ENCODE measurements at regions not wholly inside any gene's neighbourhood (a gene's known extent, or its start where the extent isn't known, plus 50 kb on each side); places are given as distances from the start of the nearest gene placed in this dataset.
"Not testable (repeated sequence)": the region's sequence is repeated elsewhere in the genome, so short reads cannot be mapped to it uniquely, and the experiment has no call there.

DNA sequence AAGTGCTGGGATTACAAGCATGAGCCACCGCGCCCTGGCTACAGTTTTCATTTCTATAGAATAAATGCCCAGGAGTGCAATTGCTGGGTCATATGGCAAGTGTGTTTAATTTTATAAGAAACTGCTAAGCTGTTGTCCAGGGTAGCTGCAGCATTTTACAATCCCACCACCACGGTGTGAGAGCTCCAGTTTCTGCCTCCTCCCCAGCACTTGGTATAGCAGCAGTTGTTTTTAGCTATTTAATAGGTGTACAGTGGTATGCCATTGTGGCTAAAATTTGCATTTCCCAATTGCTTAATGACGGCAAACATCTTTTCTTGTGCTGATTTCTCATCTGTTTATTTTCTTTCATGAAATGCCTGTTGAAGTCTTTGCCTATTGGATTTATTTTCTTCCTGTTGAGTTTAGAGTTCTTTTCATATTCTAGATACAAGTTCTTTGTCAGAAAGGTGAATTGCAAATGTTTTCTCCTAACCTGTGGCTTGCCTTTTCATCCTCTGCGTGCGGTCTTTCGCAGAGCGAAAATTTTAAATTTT is 100.3 kb downstream of the NDFIP1 start:
- H3K27me3 ChIP-seq (ENCODE audit: insufficient read depth): no peaks in the 10 kb centered on the region
- no peaks in the 10 kb centered on the region for H3K9me3 ChIP-seq
- no peak for DNase-seq
- H3K36me3 ChIP-seq (replicated peaks in 1 of 2; ENCODE audit: control insufficient read depth in 1 of 2, insufficient read depth in 2 of 2, low read length in 1 of 2): no peaks in the 10 kb centered on the region
- H2AFZ ChIP-seq (ENCODE audit: low read depth): no peak overlapping the region
- H4K20me1 ChIP-seq (ENCODE audit: insufficient read depth): no peaks in the 10 kb centered on the region
- H3K9me2 ChIP-seq: no peaks in the 10 kb centered on the region
- no peaks in the 10 kb centered on the region for H3K4me1 ChIP-seq (ENCODE audit: control insufficient read depth in 1 of 2, insufficient read depth in 2 of 2, low read depth in 1 of 2, low read length in 1 of 2)
- no peak overlapping the region for H3K4me3 ChIP-seq (ENCODE audit: low read depth in 2 of 2, low read length in 1 of 2)
- H3K27ac ChIP-seq (ENCODE audit: low read depth in 2 of 2, low read length in 1 of 2): no peak overlapping the region
- POLR2A ChIA-PET: no interaction called here
- no peaks in the 10 kb centered on the region for H3K79me2 ChIP-seq (ENCODE audit: insufficient read depth)
- H3K4me2 ChIP-seq: no peak overlapping the region
- H3F3A ChIP-seq (replicated peaks; ENCODE audit: insufficient read depth): peaks cover 3% of the 10 kb centered on the region
- TF ChIP-seq GABPA (IDR thresholded peaks at IDR 0.05; ENCODE audit: low read depth) (no peak), ELF1 (IDR thresholded peaks at IDR 0.05) (no peak), YY1 (IDR thresholded peaks at IDR 0.05; ENCODE audit: low read depth) (no peak), TEAD4 (IDR thresholded peaks at IDR 0.05; ENCODE audit: borderline replicate concordance, insufficient read depth) (no peak), FOXJ3 (CRISPR knock-in tag; IDR thresholded peaks at IDR 0.05) (no peak)
- WGBS (ENCODE audit: low lambda C conversion rate): 94% methylated on average over 8 of the region's 8 CpGs
- CTCF ChIA-PET: interaction anchor here (1.9 kb wide), 1 partner anchor 195 kb away, joined by 4 read pairs; no protein-coding TSS in a partner anchor
- H3K9ac ChIP-seq: no peak overlapping the region

DNA sequence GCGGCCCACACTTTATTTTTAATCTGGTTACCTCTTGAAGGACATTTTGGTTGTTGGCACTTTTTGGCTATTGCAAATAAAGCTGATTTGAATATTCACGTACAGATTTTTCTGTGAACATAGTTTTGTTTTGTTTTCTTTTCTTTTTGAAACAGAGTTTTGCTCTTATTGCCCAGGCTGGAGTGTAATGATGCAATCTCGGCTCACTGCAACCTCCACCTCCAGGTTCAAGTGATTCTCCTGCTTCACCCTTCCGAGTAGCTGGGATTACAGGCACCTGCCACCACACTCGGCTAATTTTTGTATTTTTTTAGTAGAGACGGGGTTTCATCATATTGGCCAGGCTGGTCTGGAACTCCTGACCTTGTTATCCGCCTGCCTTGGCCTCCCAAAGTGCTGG is 99.7 kb downstream of the NDFIP1 start:
- H3K79me2 ChIP-seq (ENCODE audit: insufficient read depth); H4K20me1 ChIP-seq (ENCODE audit: insufficient read depth); H3F3A ChIP-seq (replicated peaks; ENCODE audit: insufficient read depth); H3K27ac ChIP-seq (ENCODE audit: low read depth in 2 of 2, low read length in 1 of 2); H3K4me3 ChIP-seq (ENCODE audit: low read depth in 2 of 2, low read length in 1 of 2); H3K36me3 ChIP-seq (replicated peaks in 1 of 2; ENCODE audit: control insufficient read depth in 1 of 2, insufficient read depth in 2 of 2, low read length in 1 of 2); H3K4me1 ChIP-seq (ENCODE audit: control insufficient read depth in 1 of 2, insufficient read depth in 2 of 2, low read depth in 1 of 2, low read length in 1 of 2); H3K4me2 ChIP-seq; POLR2A ChIA-PET; DNase-seq; H3K9me3 ChIP-seq; H3K9ac ChIP-seq; H3K9me2 ChIP-seq; H3K27me3 ChIP-seq (ENCODE audit: insufficient read depth); H2AFZ ChIP-seq (ENCODE audit: low read depth): not testable (repeated sequence)
- CTCF ChIA-PET: interaction anchor here (1.9 kb wide), 1 partner anchor 194 kb away, joined by 4 read pairs; no protein-coding TSS in a partner anchor
- 83% methylated on average over 7 of the region's 7 CpGs for WGBS (ENCODE audit: low lambda C conversion rate)

DNA sequence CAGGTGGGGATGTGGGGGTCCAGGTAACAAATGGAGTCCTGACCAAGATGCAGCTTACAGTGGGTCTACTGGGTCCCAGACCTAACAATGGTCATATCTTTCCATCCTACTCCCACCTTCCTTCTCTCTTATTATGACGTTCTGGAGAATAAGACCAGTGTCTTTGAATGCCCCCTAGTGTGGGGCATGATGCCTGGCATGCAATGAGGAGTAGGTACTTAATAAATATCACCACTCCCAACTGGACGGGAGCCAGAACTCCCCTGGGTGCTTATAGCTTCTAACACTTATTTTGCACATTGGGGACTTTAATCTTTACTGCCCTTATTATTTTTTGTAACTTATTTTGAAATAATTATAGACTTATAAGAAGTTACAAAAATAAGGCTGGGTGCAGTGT is 98.2 kb downstream of the NDFIP1 start:
- no peaks in the 10 kb centered on the region for H4K20me1 ChIP-seq (ENCODE audit: insufficient read depth)
- H3K9me2 ChIP-seq: no peaks in the 10 kb centered on the region
- H2AFZ ChIP-seq (ENCODE audit: low read depth): no peak overlapping the region
- H3K4me3 ChIP-seq (ENCODE audit: low read depth in 2 of 2, low read length in 1 of 2): no peak overlapping the region
- H3K27me3 ChIP-seq (ENCODE audit: insufficient read depth): no peaks in the 10 kb centered on the region
- H3K79me2 ChIP-seq (ENCODE audit: insufficient read depth): no peaks in the 10 kb centered on the region
- TF ChIP-seq SIN3A (IDR thresholded peaks at IDR 0.05; ENCODE audit: borderline replicate concordance, low read depth, low read length): no peak
- TF ChIP-seq FOSL2 (IDR thresholded peaks at IDR 0.05; ENCODE audit: borderline replicate concordance, low read depth): no peak
- TF ChIP-seq NRF1 (IDR thresholded peaks at IDR 0.05; ENCODE audit: low read depth, low read length): no peak
- peak; percentile 43 for TF ChIP-seq RAD21 (IDR thresholded peaks at IDR 0.05; ENCODE audit: low read length)
- TF ChIP-seq, protein P1, sequence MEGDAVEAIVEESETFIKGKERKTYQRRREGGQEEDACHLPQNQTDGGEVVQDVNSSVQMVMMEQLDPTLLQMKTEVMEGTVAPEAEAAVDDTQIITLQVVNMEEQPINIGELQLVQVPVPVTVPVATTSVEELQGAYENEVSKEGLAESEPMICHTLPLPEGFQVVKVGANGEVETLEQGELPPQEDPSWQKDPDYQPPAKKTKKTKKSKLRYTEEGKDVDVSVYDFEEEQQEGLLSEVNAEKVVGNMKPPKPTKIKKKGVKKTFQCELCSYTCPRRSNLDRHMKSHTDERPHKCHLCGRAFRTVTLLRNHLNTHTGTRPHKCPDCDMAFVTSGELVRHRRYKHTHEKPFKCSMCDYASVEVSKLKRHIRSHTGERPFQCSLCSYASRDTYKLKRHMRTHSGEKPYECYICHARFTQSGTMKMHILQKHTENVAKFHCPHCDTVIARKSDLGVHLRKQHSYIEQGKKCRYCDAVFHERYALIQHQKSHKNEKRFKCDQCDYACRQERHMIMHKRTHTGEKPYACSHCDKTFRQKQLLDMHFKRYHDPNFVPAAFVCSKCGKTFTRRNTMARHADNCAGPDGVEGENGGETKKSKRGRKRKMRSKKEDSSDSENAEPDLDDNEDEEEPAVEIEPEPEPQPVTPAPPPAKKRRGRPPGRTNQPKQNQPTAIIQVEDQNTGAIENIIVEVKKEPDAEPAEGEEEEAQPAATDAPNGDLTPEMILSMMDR (IDR thresholded peaks at IDR 0.05): peak; percentile 27
- TF ChIP-seq MXI1 (IDR thresholded peaks at IDR 0.05; ENCODE audit: low read depth, low read length): no peak
- no peak overlapping the region for H3K4me2 ChIP-seq
- no peak overlapping the region for H3K9ac ChIP-seq
- no peaks in the 10 kb centered on the region for H3K9me3 ChIP-seq
- WGBS (ENCODE audit: low lambda C conversion rate): 89% methylated on average over 2 of the region's 2 CpGs
- H3F3A ChIP-seq (replicated peaks; ENCODE audit: insufficient read depth): peaks cover 8% of the 10 kb centered on the region
- DNase-seq: no peak
- H3K36me3 ChIP-seq (replicated peaks in 1 of 2; ENCODE audit: control insufficient read depth in 1 of 2, insufficient read depth in 2 of 2, low read length in 1 of 2): no peaks in the 10 kb centered on the region
- no peak overlapping the region for H3K27ac ChIP-seq (ENCODE audit: low read depth in 2 of 2, low read length in 1 of 2)
- ChIA-PET POLR2A (no interaction called here), CTCF (interaction anchor here (0.9 kb wide), 1 partner anchor 23 kb away, joined by 3 read pairs; no protein-coding TSS in a partner anchor)
- peaks cover 0 to 8% of the 10 kb centered on the region in 2 experiments; a peak in 1 of 4 replicates for H3K4me1 ChIP-seq (ENCODE audit: control insufficient read depth in 1 of 2, insufficient read depth in 2 of 2, low read depth in 1 of 2, low read length in 1 of 2)

All from SK-N-SH (cell line).